ENCODE measurements at regions not wholly inside any gene's neighbourhood (a gene's known extent, or its start where the extent isn't known, plus 50 kb on each side); places are given as distances from the start of the nearest gene placed in this dataset.
"Not testable (repeated sequence)": the region's sequence is repeated elsewhere in the genome, so short reads cannot be mapped to it uniquely, and the experiment has no call there.

DNA sequence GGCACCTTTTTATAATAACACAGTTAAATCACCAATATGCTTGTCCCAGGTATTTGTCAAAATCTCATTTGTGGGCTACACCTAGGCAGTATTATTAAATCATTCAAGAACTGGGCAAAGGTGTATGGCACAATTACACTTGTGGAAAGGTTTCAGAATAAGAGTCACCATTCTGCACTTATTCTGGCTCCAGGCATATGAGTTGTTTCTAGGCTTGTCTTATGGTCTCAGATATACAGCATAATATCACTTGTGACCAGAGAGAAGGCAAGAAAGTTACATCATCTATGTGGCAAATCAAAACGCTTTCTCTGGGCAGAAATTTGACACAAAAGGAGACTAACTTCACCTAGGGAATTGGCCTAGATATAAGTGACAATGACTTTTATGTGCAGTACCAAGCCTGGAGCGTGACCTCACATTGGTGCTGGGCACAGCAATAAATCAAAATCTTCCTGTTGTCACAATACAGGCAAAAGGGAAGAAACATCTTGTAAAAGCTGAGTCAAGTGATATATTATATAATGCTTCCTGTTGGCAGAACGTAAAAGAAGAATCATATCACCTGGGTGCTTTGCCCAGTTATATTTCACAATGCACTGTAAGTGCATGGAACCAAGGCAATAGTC, 959.9 kb upstream of the AMELY start:
- DNase-seq, result no peak

DNA sequence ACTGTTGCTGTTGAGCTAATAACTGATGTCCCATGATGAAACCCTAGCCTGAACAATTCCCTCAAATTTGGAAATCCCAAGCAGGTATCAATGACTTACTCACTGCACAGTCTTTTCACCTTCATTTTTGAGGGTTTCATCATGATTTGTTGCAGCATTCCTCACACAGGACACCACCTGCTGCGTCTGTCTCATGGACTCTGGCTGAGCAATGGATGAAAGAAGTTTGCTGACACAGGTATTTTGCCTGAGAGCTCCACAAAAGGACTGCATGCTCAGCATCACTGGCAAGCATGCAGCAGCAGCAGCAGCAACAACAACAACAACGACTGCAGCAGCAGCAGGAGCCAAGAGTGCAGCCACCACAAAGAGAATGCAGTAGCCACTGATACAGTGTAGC, 955.4 kb upstream of the AMELY start:
- no peak for DNase-seq

DNA sequence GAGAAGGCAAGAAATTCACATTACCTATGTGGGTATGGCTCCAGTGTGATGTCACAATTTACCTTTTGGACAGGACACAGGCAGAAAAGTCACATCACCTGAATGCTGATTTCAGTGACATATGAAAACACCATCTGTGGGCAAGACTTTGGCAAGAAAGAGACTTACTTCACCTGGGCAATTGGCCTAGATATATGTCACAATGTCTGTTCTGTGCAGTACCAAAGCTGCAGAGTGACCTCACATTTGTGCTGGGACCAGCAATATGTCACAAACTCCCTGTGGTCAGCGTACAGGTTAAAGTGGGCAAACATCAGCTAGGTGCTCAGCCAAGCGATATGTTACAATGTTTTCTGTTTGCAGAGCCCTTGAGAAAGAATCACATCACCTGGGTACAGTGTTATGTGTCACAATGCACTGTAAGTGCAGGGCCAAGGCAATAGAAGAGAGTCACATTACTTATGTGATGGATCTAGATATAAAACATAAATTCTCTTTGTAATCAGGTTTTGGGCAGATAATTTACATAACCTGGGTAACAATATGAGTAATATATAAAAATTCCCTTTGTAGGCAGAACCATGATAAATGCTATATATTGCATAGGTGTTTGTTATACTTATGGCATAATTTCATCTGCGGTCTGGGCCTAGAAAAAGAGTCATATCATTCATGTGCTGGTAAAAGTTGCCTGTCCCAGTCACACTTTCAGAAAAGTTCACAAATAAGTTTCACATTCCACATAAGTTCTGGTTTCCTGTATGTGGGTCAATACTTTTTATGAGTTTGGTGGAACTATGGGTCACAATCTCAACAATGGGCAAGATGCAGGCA, 949.4 kb upstream of the AMELY start:
- no peak for DNase-seq

DNA sequence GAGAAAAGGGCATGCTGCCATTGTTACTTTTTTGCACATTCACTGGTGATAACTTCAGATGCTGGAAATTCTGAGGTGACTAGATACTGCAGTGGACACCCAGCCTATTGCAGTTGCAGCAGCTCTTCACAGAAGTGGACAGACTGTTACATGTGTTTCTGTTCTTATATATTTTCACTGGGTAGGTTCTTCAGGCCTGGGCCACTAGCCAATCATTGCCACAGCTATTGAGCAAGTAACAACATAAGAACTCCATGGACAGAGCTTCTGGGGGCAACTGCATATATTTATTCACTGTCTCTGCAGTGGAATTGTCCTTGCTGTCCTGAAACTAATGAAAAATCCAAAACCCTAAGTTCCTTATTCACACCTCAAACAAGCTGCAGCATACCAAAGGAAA, 938.6 kb upstream of the AMELY start:
- no peak for DNase-seq

DNA sequence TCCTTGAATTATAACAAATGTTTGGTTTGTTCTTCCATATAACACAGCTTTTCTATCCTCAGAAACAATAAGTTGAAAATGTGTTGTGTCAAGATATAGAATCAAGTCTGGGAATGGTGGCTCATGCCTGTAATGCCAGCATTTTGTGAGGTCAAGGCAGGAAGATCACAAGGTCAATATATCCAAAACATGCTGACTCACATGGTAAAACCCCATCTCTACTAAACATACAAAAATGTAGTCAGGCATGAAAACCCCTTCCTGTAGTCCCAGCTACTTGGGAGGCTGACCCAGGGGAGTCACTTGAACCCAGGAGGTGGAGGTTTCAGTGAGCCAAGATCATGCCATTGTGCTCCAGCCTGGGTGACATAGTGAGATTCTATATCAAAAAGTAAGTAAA, 934.2 kb upstream of the AMELY start:
- no peak for DNase-seq

DNA sequence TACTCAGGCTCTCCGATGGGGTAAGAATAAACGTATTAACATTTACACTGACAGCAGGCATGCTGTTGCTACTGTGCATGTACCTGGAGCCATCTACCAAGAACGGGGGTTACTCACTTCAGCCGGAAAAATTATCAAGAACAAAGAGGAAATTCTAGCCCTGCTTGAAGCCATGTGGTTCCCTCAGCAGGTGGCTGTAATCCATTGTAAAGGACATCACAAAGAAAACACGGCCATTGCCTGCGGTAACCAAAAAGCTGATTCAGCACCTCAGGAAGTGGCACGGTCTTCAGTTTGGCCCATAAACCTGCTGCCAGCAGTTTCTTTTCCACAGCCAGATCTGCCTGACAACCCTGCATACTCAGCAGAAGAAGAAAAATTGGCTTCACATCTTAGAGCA, 925.5 kb upstream of the AMELY start:
- DNase-seq, result no peak

DNA sequence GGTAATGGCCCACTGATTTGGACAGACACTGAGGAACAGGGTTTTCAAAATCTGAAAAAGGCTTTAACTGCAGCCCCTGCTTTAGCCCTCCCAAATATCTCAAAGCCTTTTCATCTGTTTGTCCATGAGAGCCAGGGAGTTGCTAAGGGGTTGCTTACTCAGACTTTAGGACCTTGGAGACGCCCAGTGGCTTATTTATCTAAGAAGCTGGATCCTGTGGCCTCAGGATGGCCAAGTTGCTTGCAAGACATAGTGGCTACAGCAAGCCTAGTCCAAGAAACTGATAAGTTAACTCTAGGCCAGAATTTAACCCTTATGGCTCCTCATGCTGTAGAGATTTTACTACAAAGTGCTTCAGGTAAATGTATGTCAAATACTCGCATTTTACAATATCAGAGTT, 924.8 kb upstream of the AMELY start:
- DNase-seq, result no peak

DNA sequence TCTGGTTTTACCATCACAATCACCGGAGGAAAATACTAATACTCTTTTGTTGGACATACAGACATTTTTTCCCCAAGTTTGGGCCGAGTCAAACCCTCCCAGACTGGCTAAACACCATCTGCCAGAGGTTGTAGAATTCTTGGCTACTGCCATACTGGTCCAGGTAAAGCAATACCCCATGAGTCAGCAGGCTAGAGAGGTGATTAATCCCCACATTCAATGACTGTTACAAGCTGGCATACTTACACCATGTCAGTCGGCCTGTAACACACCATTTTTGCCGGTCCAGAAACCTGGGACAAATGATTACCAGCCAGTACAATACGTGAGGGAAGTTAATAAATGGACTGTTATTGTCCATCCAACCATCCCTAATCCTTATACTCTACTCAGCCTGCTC, 923.9 kb upstream of the AMELY start:
- DNase-seq, result no peak

DNA sequence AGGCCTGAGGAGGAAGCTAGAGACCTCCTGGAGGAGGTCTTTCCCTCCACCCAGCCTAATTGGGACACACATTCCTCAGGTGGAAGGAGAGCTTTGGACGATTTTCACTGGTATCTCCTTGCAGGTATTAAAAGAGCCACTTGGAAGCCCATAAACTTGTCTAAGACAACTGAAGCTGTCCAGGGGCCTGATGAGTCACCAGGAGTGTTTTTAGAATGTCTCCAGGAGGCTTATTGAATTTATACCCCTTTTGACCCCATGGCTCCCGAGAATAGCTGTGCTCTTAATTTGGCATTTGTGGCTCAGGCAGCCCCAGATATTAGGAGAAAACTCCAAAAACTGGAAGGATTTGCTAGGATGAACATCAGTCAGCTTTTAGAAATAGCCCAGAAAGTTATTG, 922.7 kb upstream of the AMELY start:
- no peak for DNase-seq

DNA sequence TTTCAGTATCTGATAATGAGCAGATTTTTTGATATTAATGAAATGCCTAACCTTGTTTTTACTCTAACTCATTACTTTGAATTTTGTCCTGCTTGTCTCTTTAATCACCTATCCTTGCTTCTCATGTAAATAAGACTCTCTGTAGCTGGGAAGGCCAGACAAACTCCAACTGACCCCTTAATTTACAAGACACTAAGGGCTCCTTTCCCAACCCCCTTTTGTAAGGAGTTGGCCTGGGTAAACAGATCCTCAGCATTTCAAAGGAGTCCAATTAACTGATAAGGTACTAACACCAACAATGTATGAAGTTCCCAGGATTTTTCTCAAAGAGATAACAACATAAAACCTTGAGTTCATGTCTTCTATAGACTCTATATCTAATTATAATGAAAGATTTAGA, 919.3 kb upstream of the AMELY start:
- not testable (repeated sequence) for DNase-seq

DNA sequence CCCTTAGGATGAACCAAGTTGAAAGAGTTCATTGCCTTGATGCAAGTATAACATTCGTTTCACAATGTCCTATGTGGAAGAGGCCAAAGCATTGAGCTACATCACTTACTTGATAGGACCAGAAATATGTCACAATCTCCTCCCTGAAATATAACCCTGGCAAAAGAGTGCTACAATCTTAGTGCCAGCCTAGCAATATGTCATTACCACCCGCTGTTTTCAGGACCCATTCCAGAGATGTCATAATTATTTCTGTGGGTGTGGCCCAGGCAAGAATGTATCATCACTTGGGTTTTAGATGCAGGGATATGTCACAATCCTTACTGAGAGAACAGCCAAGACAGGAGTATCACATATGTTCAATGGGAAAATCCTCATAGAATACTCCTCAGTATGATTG, 915.0 kb upstream of the AMELY start:
- DNase-seq, result no peak

DNA sequence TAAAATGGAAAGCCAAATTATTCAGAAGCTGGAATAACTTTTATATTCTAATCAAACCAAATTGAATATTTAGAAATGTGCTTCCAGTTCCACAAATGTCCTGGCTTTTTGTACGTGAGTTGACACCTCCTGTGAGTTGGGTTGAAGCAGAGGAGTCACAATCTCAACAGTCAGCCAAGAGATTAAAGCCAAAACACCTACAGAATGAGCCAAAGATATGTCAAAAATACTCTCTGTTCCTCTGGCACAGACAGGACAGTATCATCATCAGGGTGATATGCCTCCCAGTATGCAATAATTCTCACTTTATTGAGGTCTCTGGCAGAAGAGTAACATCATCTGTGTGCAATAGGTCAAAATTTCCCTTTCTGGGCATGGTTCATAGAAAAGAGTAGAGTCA, 914.3 kb upstream of the AMELY start:
- DNase-seq, result no peak

DNA sequence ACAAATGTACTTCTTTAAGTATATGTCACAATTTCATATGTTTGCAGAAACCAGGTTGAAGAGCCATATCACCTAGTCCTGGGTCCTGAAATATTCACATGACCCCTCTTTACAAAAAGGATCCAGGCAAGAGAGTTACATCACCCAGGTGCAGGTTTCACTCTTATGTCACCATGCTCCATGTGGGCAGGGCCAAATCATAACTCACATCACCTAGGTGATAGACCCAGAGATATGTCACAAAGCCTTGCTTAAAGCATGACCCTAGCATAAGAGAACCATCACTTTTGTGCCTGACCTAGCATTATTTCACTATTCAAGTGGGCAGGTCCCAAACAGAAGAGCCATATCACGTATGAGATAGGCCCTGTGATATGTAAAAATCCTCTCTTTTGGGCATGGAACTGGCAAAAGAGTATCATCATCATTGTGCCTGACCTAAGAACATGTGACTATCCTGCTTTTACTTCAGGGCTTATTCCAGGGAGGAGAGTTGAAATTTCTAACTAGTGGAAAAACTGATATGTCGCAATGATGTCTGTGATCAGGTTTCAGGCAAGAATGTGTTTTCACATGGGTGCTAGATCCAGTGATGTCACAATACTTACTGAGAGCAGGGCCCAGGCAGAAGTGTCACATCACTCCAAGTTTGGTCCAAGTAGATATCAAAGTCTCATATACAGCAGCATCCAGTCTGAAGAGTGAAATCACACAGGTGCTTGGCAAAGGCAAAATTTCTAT, 909.9 kb upstream of the AMELY start:
- no peak for DNase-seq

DNA sequence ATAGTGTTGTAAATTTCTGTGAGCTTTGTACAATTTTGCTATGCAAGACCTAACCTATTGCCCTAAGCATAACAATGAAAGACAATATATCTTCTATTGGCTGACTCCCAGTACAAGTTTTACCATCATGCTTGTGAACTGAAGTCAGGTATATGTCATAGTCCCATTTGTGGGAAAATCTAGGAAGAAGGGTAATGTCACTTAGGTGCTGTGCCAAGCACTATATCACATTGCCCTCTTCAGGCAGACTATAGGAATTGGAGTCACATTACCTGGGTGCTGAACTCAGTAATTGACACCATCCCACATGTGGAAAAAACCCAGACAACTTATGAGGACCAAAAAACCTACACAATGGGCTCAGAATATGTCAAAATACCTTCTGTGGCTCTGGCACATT, 907.4 kb upstream of the AMELY start:
- DNase-seq, result no peak

DNA sequence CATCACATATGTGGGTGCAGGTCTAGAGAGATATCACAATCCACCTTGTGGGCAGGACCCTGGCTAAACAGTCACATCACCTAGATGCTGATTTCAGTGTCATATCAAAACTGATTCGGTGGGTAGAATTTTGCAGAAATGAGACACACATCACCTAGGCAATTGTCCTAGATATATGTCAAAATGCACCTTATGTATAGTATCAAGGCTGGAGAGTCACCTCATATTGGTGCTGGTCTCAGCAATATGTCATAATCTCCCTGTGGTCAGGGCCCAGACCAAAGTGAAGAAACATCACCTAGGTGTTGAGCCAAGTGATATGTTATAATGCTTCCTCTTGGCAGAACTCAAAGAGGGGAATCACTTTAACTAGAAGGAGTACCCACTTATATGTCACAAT, 905.0 kb upstream of the AMELY start:
- no peak for DNase-seq

DNA sequence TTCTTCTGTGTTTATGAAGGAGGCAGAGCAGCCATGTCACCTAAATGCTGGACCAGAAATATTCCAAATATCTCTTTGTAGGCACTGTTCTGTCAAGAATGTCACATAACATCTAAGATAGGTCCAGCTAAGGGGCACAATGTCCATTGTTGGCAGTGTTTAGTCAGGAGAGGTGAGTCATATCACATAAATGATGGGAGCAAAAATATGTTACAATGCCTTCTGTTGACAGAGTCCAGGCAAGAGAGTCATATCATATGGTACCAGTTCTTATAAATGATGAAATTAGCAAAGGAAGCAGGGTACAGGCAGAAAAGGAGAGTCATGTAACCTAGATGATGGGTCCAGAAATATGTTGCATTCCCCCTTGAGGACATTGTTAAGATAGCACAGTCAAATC, 904.4 kb upstream of the AMELY start:
- DNase-seq, result no peak

DNA sequence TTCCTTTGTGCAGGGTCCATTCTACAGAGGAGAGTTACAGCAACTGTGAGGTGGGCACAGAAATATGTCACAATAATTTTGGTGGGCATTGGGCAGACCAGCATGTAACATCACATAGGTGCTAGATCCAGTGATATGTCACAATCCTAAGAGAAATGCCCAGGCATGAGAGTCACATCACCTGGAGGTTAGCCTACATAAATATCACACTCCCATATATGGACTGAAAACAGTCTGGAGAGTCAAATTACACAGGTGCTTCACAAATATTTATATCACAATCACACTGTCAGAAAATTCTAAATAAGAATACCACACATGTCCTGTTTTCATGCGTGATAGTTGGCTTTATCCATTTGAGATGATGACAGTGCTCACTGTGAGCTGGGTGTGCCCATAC, 903.7 kb upstream of the AMELY start:
- no peak for DNase-seq

DNA sequence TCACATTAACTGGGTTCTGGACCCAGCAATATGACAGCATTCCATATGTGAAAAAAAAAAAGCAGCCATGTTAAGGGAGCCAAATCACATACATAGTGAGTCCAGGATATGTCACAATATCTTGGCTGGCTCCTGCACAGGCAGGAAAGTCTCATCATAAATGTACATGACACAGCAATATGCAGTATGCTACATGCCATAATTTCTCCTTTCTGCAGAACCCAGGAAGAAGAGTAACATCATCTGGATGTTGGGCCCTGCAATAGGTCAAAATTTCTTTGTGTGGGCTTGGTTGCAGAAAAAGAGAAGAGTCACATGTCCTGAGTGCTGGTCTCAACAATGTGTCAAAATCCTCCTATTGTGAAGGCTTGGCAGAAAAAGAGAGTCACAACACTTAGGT, 902.8 kb upstream of the AMELY start:
- DNase-seq, result no peak

DNA sequence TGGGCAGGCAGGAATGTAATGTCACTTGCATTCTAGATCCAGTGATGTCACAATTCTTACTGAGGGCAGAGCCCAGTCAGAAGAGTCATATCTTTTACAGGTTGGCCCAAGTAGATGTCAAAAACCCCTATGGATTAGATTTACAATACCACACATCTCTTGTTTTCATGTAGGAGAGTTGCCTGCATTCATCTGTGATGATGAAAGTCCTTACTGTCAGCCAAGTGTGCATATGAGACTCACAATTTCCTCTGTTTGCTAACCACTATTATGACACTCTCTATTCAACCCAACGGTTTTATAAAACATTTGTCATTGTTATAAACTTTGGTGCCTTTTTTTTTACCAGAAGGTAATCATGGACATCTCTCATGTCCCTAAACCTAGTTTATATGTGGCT, 898.8 kb upstream of the AMELY start:
- DNase-seq, result no peak

DNA sequence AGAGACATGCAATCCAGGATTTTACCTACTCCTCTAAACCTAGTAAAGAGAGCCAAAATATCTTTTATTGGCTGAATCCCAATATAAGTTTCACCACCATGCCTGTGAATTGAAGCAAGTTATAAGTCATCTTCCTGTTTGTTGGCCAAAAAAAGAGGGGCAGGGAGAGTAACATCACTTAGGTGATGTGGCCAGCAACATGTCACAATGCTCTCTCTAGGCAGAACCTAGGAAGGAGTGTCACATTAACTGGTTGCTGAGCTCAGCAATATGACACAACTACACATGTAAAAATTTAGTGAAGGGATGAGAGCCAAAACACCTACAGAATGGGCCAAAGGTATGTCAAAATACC, 895.9 kb upstream of the AMELY start:
- no peak for DNase-seq

DNA sequence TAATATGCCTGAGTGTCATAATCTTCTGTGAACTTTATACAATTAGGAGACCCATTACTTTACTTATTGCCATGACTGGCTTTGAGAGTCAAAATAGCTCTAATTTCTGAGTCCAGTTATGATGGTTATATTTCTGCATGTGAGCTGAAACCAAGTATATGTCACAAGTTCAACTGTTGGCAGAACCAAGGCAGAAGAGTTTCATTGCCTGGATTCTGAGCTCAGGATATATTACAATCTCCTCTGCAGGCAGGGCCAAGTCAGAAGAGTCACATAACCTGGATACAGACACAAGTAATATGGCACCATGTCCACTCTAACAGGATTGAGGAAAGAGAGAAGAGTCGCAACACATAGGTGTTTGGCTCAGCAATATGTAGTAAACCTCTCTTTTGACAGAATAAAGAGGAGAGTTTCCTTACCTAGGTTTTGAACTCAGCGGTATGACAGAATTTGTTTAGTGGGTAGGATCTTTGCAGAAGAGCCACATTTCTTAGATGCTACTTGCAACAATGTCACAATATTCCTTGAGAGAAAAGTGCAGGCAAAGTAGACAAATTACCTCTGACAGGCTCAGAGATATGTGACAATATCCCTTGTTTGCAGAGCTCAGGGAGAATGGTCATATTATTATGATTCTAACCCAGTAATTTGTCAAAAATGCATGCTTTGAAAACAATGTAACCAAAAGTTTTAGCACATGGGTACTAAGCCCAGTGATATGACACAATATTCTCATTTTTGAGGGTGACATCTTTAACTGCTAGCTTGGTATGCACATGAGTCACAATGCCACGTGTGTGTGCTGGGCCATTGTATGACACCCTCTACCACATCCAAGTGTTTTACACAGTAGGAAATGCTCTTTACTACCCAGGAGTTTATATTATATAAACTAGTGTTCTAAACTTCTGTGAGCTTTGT, 895.3 kb upstream of the AMELY start:
- DNase-seq, result no peak

DNA sequence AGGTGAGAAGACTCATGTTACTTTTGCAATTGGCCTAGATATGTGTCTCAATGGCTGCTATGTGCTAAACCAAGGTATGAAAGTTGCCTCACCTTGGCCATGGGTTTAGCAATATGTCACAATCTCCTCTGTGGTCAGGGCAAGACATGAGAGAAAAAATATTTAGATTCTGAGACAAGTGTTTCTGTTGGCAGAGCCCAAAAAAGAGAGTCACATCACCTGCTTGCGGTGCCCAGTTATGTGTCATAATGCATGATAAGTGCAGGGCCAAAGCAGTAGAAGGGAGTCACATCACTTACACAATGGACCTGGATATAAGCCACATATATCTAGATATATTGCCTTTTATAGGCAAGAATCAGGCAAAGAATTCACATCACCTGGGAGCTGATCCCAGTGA, 894.1 kb upstream of the AMELY start:
- no peak for DNase-seq

DNA sequence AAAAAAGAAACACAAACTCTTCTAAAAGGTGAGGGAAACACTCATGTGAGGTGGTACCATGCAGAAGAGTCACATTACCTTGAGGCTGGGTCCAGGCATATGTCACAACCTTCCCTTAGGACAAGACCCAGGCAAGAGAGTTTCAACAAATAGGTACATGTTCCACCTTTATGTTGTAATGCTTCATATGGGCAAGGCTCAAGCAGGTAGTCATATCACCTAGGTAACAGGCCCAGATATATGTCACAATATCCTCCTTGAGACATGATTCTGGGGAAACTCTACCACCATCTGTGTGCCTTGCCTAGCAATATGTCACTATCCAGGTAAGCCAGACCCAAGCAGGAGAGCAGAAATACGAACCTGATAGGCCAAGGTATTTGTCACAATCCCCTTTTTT, 892.2 kb upstream of the AMELY start:
- no peak for DNase-seq
